HG02623 (cell line): ENCODE measurements at regions not wholly inside any gene's neighbourhood (a gene's known extent, or its start where the extent isn't known, plus 50 kb on each side); places are given as distances from the start of the nearest gene placed in this dataset.
"Not testable (repeated sequence)": the region's sequence is repeated elsewhere in the genome, so short reads cannot be mapped to it uniquely, and the experiment has no call there.

Source experiments
- ATAC-seq: cut with Tn5 transposase; IDR thresholded peaks from one replicate; pipeline ENCODE4 v1.9.1; 2021; ENCODE audit warnings: moderate library complexity; ENCODE audit not compliant: unreplicated experiment

GRCh38 chr18:25503567-25504081 lies 151.7 kb upstream of the ZNF521 start:
- ATAC-seq: no peak

DNA sequence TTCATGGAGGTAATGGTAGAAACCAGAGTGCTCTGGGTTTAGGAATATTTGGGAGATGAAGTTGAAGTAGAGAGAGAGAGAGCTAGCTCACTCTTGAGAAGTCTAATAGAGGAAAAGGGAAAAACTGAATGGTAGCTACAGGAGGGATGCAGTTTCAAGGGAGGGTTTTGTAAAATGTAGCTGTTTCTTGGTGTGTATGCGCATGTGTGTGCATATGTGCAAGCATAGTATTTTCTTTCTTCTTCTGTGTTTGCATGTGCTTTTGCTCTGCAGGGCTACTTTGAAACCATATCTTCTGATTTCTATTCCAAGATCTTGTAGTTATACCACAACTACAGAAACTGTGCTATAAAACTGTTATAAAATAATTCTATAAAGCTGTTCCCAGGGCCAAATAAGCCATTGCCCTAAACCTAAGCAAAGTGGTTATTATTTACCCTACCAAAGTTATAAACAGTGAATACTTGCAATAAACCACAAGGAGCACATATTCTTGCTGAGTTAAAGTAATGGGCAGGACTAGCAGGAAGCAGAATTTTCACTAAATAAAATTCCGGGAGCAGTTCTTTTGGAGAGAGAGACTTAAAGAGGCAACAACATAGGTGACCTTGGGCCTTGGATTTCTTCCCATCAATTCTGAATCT lies 145.3 kb upstream of the ZNF521 start:
- no peak for ATAC-seq

DNA sequence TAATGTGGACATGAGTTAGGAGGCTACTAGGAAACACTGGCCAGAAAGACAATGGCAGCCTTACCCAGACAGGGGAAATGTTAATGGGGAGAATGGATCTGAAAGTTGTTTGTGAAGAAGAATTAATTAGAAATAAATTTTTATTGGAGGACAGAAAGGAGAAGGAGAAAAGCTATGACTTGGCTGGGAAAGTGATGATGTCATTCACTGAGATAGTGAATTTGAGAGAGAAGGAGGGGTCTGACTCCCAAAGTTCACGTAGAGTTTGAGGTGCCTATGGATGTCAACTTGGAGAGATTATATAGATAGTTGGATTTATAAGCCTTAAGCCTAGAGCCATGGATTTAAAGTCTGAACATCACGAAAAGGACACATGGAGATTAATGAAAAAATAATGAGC lies 144.6 kb upstream of the ZNF521 start:
- no peak for ATAC-seq

DNA sequence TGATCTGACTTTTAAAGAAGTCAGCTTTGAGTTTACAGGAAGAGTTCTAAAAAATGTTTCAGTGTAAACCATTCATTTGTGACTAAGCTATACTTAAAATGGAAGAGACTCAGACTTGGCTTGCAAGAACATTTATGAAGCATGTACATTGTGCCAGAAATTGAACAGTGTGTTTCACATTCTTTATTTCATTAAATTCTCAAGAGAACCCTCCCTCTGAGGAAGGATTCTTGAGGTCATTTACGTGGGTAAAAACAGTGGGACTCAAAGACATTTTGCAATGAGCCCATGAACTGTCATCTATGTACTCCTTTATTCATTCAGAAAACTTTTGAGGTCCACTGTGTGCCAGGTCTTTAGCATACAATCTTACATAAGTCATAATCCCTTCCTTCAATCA lies 143.6 kb upstream of the ZNF521 start:
- ATAC-seq: no peak

DNA sequence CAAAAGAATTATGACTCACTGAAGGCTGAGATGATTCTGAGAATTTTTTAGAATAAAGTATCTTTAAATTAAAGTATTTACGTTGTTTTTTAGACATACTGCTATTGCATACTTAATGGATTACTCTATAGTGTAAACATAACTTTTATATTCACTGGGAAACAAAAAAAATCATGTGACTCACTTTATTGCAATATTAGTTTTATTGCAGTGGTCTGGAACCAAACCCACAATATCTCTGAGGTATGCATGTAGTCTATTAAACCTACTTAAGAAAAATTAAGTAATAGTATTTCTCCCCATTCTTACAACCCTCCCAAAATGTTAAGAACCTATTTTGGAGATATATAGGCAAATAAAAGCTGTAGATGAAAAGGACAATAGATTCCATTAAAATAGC lies 142.9 kb upstream of the ZNF521 start:
- no peak for ATAC-seq

DNA sequence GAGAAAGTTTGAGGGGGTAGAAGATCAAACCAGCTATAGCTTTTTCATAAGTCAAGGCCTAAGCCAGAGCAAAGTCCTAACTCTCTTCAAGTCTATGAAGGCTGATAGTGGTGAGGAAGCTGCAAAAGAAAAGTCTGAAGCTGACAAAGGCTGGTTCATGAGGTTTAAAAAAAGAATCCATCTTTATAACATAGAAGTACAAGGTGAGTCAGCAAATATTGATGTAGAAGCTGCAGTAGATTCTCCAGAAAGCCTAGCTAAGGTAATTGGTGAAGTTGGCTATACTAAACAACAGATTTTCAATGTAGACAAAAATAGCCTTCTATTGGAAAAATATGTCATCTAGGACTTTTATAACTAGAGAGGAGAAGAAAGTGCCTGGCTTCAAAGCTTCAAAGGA lies 141.4 kb upstream of the ZNF521 start:
- ATAC-seq: no peak

- no peak for ATAC-seq
These were observed 138.3 kb upstream of the ZNF521 start for GRCh38 chr18:25490316-25490715.

DNA sequence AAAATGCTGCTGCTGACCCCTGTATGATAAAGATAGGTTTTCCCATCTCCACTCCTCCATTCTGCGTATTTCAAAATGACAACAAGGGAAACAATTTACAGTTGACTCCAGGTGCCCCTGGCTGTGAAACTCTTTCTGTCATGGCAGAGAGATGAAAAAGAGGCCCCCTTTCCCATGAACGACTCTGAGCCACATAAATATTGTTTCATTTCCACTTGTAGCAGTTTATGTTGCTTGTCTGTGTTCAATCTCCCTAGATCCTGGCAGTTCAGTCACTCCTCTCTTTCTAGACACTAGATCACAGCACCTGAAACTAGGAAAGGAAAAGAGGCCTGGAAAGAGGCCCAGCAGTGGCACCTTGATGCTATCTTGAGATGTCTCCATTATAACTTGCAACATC lies 121.0 kb upstream of the ZNF521 start:
- ATAC-seq: no peak

DNA sequence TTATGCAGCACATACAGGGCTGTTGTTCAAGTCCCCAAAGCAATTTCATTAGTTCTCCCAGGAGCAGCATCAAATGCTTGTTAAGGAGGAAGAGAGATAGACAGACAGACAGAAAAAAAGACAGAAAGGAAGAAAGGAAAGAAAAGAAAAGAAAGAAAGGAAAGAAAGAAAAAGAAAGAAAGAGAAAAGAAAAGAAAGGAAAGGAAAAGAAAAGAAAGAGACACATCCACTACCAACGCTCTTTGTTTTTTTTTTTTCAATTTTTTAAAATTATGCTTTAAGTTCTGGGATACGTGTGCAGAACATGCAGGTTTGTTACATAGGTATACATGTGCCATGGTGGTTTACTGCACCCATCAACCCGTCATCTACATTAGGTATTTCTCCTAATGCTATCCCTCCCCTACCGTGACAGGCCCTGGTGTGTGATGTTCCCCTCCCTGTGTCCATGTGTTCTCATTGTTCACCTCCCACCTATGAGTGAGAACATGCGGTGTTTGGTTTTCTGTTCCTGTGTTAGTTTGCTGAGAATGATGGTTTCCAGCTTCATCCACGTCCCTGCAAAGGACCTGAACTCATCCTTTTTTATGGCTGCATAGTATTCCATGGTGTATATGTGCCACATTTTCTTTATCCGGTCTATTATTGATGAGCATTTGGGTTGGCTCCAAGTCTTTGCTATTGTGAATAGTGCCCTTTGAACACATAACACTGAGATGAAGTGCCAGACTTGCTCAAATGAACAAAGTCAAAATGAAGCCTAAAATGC lies 119.0 kb upstream of the ZNF521 start:
- ATAC-seq: not testable (repeated sequence)

- ATAC-seq: no peak
These were observed 118.1 kb upstream of the ZNF521 start for GRCh38 chr18:25470062-25470461.

DNA sequence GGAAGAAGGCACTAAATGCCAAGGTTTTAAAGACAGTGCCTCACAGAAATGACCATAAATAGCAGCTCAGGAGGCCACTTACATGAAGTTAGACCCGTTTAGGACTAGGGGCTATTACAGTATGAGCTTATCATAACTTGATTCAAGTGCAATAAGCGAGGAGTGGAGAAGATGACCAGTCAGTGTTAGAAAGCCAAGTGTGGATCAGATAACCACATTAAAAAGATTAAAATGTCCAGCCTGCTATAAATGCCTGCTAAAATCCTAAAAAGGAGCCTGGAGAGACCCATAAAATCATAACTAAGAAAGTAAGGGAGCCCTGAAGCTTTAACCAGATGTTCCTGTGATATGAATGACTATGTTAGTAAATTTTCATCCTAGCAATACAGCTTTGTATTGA lies 117.5 kb upstream of the ZNF521 start:
- ATAC-seq: no peak

DNA sequence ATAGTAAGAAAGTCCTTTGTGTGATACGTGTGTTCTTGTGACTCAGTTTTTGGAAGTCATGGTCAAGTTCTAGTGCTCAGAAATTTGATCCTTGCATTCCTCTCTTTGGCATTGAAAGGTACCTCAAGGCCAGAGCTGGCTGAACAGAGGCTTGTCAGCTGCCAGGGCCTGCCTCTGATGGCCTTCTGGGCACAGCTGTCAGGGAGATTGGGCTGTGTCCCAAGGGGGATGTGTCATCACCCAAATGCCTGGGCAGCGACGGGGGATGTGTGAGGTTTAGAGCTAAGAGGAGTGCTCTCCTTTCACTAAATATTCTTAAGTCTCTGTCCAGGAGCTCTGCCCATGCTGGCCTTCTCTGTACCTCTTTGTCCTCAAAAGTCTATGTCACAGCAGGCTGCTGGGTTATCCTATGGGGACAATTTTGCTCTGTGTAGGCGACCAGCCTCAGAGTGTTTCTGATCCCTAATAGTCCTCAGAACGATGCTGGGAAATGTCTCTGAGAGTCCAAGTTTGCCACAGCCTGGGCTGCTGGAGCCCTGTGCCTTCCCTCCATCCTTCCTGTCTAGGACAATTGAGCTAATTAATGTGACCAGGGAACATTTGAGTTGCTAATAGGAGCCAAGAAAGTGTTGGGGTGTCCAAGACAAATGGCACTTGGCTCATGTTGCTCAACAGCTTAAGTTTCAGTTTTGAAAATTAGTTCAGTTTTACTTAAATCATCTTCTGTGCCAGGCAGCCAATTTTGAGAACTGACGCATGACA lies 115.4 kb upstream of the ZNF521 start:
- no peak for ATAC-seq

- no peak for ATAC-seq
These were observed 113.3 kb upstream of the ZNF521 start for GRCh38 chr18:25465152-25465732.

GRCh38 chr18:25464227-25464626 lies 112.3 kb upstream of the ZNF521 start:
- ATAC-seq: no peak

- no peak for ATAC-seq
These were observed 111.8 kb upstream of the ZNF521 start for GRCh38 chr18:25463726-25464125.

DNA sequence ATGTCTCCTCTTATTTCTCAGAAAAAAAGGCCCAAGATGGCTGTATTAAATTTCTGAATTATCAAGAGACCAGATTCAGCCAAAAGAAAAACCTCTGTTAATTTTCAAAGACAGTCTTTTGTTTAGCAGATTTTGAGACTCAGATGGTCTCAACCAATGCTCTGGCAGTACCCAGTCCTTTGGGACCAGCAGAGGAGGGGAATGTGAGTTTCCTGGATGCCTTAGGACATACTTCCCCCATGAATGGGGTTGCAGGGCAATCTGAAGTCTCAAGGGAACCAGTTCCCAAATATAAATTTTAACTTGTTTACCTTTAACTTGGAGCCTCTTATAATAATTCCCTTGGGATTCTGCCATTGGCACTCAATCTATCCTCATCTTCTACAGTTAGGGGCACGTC lies 107.8 kb upstream of the ZNF521 start:
- ATAC-seq: no peak

DNA sequence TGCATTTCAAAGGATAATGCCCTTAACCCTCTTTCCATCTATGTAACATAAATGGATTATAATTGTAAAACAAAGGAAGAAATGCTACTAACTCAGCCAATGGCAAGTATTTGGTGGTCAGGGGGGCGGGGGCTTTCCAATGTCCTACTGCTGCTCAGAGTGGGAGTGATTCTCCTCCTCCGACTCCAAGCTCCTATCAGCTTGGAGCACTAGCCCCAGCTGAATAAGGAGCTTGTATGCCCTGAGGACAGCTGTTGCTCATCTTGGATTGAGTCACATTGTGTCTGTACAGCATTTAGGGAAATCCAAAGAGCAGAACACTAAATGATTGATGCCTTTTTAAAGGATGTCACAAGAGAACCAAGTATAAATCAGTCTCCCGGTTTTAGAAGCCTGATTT lies 105.6 kb upstream of the ZNF521 start:
- no peak for ATAC-seq

GRCh38 chr18:25457126-25457525 lies 105.2 kb upstream of the ZNF521 start:
- no peak for ATAC-seq

- ATAC-seq: no peak
These were observed 104.5 kb upstream of the ZNF521 start for GRCh38 chr18:25456334-25457010.

GRCh38 chr18:25455646-25456045 lies 103.7 kb upstream of the ZNF521 start:
- ATAC-seq: no peak

GRCh38 chr18:25455159-25455558 lies 103.2 kb upstream of the ZNF521 start:
- ATAC-seq: no peak
